Astrocyte of the spinal cord (primary cell): ENCODE measurements at regions not wholly inside any gene's neighbourhood (a gene's known extent, or its start where the extent isn't known, plus 50 kb on each side); places are given as distances from the start of the nearest gene placed in this dataset.
A peak's percentile ranks its signal among the peaks of the same experiment; 100 is the strongest.

Source experiments
- DNase-seq: peaks from one replicate; pipeline ENCODE4 v3.0.0; 2011; ENCODE audit warnings: low read depth, low spot score
- H3K4me3 ChIP-seq: 2 replicates; pipeline ENCODE4 v1.5.1; 2011; ENCODE audit warnings: low read depth, mild to moderate bottlenecking, low read length, moderate library complexity
- in situ Hi-C: cut with HindIII; loops from 2 replicates; pipeline ENCODE4 v1.10.0; 2017; ENCODE audit warnings: low sequenced_read_pairs
- TF ChIP-seq, protein P1 (sequence below): IDR thresholded peaks from 2 replicates; pipeline ENCODE4 v1.5.1; 2012; ENCODE audit warnings: low read depth, mild to moderate bottlenecking, low read length, inconsistent platforms

DNA sequence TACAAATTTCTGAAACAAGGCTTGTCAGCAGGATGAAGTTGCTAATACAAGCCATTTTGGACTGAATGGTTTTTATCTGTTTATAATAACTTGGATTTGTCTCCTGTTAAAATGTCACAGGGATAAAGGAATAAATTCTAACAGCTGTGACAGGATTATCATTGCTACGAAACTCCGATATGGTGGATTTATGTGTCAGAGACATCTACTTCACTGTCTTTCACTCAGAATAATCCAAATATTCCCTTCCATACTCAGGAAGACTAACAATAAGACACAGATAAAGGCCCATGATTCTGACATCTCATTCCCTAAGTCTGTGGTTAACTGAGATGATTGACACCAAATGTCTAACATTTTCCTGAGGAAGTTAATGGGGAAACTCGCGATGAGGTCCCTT is 529.8 kb upstream of the GOT2 start:
- DNase-seq, result no peak
- TF ChIP-seq, protein P1, sequence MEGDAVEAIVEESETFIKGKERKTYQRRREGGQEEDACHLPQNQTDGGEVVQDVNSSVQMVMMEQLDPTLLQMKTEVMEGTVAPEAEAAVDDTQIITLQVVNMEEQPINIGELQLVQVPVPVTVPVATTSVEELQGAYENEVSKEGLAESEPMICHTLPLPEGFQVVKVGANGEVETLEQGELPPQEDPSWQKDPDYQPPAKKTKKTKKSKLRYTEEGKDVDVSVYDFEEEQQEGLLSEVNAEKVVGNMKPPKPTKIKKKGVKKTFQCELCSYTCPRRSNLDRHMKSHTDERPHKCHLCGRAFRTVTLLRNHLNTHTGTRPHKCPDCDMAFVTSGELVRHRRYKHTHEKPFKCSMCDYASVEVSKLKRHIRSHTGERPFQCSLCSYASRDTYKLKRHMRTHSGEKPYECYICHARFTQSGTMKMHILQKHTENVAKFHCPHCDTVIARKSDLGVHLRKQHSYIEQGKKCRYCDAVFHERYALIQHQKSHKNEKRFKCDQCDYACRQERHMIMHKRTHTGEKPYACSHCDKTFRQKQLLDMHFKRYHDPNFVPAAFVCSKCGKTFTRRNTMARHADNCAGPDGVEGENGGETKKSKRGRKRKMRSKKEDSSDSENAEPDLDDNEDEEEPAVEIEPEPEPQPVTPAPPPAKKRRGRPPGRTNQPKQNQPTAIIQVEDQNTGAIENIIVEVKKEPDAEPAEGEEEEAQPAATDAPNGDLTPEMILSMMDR, result no peak
- H3K4me3 ChIP-seq, result no peak overlapping the region
- in situ Hi-C loops, result no loop called here

DNA sequence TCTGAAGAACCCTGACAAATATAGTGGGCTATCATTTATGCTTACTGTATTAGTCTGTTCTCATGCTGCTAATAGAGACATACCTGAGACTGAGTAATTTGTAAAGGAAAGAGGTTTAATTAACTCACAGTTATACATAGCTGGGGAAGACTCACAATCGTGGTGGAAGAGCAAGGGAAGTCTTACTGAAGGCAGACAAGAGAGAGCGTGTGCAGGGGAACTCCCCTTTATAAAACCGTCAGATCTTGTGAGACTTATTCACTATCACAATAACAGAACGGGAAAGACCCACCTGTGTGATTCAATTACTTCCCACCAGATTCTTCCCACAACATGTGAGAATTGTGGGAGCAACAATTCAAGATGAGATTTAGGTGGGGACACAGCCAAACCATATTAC is 526.8 kb upstream of the GOT2 start:
- TF ChIP-seq, protein P1, result no peak
- DNase-seq, result no peak
- in situ Hi-C loops, result no loop called here
- no peak overlapping the region for H3K4me3 ChIP-seq

DNA sequence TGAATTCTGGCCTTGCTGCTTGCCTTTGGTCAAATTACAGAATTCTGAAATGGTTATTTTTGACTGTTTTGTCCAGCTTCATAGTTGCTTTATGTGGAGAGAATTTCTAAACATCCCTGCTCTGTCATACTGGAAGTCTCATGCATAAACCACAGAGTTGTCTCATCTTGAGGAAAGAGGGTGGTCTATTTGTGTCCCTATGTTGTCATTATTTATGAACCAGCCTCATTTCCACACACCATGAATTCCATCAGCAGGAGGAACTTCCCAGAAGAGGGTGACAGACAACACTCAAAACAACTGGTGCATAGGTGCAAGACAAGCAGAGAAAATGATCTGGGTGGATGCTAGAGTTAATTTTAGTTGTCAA is 525.8 kb upstream of the GOT2 start:
- H3K4me3 ChIP-seq, result no peak overlapping the region
- in situ Hi-C loops, result no loop called here
- TF ChIP-seq, protein P1, result no peak
- no peak for DNase-seq

DNA sequence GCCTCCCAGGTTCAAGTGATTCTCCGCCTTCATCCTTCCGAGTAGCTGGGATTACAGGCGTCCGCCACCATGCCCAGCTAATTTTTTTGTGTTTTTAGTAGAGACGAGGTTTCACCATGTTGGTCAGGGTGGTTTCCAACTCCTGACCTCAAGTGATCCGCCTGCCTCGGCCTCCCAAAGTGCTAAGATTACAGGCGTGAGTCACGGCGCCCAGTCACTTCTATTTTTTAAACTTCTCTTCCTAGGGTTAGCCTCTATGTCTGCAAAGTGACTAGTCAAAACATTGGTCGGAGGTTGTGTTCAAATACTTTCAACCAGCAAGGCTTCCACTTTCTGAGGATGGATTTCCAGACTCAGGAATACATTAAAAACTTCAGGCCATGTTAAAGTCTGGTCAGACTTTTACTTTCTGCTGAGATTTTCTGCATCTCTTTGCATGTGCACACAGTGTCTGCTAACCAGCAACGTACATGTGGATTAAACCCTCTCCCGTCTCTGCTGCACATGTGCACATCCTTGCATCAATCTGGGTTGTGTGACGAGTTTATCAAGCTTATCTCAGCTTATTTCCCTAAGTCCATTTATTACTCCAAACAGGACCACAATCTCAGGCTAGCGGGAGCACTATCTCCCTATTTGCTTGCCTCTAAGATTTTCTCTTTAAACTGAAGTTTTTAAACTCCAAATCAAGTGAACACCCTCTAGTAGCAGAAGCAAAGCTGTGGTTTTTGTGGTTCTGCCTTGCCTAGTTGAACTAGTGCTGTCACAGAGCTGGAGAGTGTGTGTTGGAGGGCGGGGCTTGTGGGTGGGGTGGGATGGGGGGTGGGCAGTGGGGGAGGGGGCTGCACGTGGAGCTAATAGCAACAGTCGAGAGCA is 525.2 kb upstream of the GOT2 start:
- DNase-seq, result peak; percentile 2
- TF ChIP-seq, protein P1, result no peak
- H3K4me3 ChIP-seq, result no peak overlapping the region
- in situ Hi-C loops, result no loop called here

DNA sequence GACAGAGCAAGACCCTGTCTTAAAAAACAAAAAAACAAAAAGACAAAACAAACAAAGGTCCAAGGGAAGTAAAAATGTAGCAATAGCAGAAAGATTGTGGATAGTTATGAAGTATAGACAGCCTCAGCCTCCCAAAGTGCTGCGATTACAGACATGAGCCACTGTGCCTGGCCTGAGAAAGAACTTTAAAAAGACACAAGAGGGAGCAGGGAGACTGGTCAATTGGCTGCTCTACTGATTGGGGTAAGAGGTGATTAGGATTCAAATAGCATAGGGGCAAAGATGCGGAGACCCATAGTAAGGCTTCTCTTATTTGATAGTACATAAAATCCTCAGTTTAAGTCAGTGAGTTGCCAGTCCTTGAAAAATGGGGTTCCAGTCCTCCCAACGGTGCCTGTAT is 518.2 kb upstream of the GOT2 start:
- no peak overlapping the region for H3K4me3 ChIP-seq
- in situ Hi-C loops, result no loop called here
- DNase-seq, result no peak
- TF ChIP-seq, protein P1, result no peak

DNA sequence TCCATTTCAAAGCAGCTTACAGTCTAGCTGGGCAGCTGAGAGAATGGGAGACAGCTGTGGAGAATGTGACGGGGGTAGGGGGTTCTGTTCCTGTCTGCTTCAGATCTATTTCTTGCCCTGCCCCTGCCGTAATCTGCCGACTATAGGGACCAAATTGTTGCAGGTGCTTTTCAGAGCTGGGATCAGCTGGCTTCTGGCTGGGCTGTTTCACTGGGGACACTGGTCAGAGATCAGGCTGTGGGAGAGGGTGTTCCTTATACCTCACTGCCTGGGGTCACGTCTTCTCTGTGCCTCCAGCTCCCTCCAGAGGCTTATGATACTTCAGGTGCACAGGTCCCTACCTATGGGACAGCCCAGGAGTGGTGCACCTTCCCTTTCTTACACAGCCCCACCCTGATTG is 514.9 kb upstream of the GOT2 start:
- H3K4me3 ChIP-seq, result no peak overlapping the region
- DNase-seq, result no peak
- TF ChIP-seq, protein P1, result no peak
- in situ Hi-C loops, result no loop called here
